ENCODE measurements at regions not wholly inside any gene's neighbourhood (a gene's known extent, or its start where the extent isn't known, plus 50 kb on each side); places are given as distances from the start of the nearest gene placed in this dataset.

DNA sequence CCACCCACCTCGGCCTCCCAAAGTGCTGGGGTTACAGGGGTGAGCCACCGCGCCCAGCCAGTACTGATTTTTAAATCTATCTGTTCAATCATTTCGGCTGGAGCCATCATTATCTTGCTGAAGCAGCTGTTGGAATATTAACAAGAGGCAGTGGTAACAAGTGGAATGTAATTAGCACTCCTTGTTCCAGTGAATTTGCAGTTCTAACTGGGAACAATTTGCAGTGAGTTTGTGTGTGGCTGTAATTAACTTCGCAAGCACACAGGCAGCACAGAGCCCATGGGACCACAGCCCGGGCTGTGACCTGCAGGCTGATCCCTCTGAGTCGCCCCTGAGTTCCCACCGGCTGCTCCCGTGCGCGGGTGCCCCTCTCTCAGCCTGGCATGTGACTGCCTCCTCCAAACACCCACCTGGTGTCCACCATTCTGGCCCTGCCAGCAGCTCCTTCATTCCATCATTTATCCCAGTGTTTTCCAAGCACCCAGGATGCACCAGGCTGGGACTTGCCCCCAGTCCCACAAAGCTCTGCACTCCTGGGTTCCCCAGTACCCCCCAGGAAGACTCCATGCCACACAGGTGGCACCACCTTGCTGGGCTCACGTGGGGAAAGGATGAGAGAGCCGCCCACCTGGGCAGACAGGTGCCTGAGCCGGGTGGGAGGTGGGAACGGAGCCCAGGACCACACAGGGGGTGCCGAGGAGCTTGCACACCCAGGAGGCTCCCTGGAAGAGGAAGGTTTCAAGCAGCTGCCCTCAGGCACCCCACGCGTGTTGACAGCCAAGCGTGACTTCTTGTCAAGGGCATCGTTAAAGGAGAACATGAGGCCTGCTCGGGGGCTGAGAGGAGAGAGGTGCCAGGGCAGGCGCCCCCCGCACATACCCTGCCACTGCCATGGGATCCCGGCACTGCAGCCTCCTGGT, 75.2 kb downstream of the YTHDF1 start:
- ATAC-seq (ENCODE audit: insufficient read depth, low FRiP score), result no peak
- no peak for DNase-seq
- no peak overlapping the region for H3K4me3 ChIP-seq
- no peak overlapping the region for H3K9ac ChIP-seq (ENCODE audit: insufficient read depth in 1 of 2, low read length in 2 of 2)
- no peak overlapping the region for H3K27ac ChIP-seq (ENCODE audit: low read depth in 1 of 2, low read length in 1 of 2)
- no peaks in the 10 kb centered on the region for H3K36me3 ChIP-seq (ENCODE audit: control insufficient read depth in 4 of 4, insufficient read depth in 4 of 4, low read length in 4 of 4)
- H3K4me1 ChIP-seq (ENCODE audit: control insufficient read depth in 5 of 5, insufficient read depth in 5 of 5, low read length in 5 of 5), result no peaks in the 10 kb centered on the region
- TF ChIP-seq, protein P1, sequence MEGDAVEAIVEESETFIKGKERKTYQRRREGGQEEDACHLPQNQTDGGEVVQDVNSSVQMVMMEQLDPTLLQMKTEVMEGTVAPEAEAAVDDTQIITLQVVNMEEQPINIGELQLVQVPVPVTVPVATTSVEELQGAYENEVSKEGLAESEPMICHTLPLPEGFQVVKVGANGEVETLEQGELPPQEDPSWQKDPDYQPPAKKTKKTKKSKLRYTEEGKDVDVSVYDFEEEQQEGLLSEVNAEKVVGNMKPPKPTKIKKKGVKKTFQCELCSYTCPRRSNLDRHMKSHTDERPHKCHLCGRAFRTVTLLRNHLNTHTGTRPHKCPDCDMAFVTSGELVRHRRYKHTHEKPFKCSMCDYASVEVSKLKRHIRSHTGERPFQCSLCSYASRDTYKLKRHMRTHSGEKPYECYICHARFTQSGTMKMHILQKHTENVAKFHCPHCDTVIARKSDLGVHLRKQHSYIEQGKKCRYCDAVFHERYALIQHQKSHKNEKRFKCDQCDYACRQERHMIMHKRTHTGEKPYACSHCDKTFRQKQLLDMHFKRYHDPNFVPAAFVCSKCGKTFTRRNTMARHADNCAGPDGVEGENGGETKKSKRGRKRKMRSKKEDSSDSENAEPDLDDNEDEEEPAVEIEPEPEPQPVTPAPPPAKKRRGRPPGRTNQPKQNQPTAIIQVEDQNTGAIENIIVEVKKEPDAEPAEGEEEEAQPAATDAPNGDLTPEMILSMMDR (IDR thresholded peaks at IDR 0.05; ENCODE audit: control extremely low read depth, extremely low read depth), result no peak
- 80 to 89% methylated on average over 24 of the region's 24 CpGs for WGBS, 2 donors
- peaks cover 0 to 8% (median 0%) of the 10 kb centered on the region in 3 donors for H3K27me3 ChIP-seq (ENCODE audit: control insufficient read depth in 3 of 3, insufficient read depth in 3 of 3, low read length in 2 of 3)
- H3K9me3 ChIP-seq (ENCODE audit: control insufficient read depth in 4 of 4, insufficient read depth in 3 of 4, low read length in 3 of 4), result peaks cover 0 to 2% (median 0%) of the 10 kb centered on the region in 4 donors

DNA sequence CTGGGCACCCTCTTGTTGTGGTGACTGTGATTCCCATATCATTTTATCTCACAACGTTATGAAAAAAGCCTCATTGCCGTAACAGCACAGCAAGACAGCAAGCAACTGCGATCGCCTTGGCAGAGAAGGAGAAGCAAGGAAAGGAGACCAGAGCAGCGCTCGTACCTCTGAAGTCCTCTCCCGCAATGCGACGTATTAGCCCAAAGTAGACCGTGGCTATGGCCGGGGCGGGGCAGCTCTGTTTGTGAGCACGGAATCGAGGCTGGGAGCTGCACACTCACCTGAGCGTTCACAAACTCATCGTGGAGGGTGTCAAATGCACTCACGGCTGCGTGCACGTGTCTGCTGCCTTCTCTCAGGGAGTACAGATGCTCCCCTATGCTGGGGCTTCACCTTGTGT, 76.1 kb downstream of the YTHDF1 start:
- no peak for DNase-seq
- no peak overlapping the region for H3K27ac ChIP-seq (ENCODE audit: low read depth in 1 of 2, low read length in 1 of 2)
- TF ChIP-seq, protein P1 (IDR thresholded peaks at IDR 0.05; ENCODE audit: control extremely low read depth, extremely low read depth), result no peak
- H3K4me3 ChIP-seq, result no peak overlapping the region
- no peaks in the 10 kb centered on the region for H3K4me1 ChIP-seq (ENCODE audit: control insufficient read depth in 5 of 5, insufficient read depth in 5 of 5, low read length in 5 of 5)
- H3K36me3 ChIP-seq (ENCODE audit: control insufficient read depth in 4 of 4, insufficient read depth in 4 of 4, low read length in 4 of 4), result no peaks in the 10 kb centered on the region
- peaks cover 0 to 8% (median 0%) of the 10 kb centered on the region in 3 donors for H3K27me3 ChIP-seq (ENCODE audit: control insufficient read depth in 3 of 3, insufficient read depth in 3 of 3, low read length in 2 of 3)
- H3K9ac ChIP-seq (ENCODE audit: insufficient read depth in 1 of 2, low read length in 2 of 2), result no peak overlapping the region
- H3K9me3 ChIP-seq (ENCODE audit: control insufficient read depth in 4 of 4, insufficient read depth in 3 of 4, low read length in 3 of 4), result peaks cover 0 to 2% (median 0%) of the 10 kb centered on the region in 4 donors
- ATAC-seq (ENCODE audit: insufficient read depth, low FRiP score), result no peak
- WGBS, 2 donors, result 81 to 91% methylated on average over 19 of the region's 19 CpGs

DNA sequence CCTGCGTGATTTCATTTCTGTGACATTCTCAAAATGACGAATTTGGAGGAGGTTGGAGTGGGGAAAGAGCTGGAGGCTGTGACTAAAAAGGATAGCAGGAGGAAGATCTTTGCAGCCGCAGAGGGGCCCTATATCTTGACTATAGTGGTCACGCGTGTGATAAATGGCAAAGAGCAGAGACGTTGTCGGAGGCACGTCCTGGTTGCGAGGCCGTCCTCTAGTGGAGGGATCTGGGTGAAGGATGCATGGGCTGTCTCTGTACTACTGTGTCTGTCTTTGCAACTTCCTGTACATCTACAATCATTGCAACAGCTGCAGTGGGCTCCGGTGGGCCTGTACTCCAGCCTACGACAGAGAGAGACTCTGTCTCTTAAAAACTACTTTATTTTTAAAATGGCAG, 76.6 kb downstream of the YTHDF1 start:
- Histone ChIP-seq H3K27me3 (ENCODE audit: control insufficient read depth in 3 of 3, insufficient read depth in 3 of 3, low read length in 2 of 3) (peaks cover 0 to 8% (median 0%) of the 10 kb centered on the region in 3 donors), H3K9me3 (ENCODE audit: control insufficient read depth in 4 of 4, insufficient read depth in 3 of 4, low read length in 3 of 4) (peaks cover 0 to 2% (median 0%) of the 10 kb centered on the region in 4 donors), H3K27ac (ENCODE audit: low read depth in 1 of 2, low read length in 1 of 2) (no peak overlapping the region), H3K4me3 (no peak overlapping the region), H3K36me3 (ENCODE audit: control insufficient read depth in 4 of 4, insufficient read depth in 4 of 4, low read length in 4 of 4) (no peaks in the 10 kb centered on the region), H3K4me1 (ENCODE audit: control insufficient read depth in 5 of 5, insufficient read depth in 5 of 5, low read length in 5 of 5) (no peaks in the 10 kb centered on the region), H3K9ac (ENCODE audit: insufficient read depth in 1 of 2, low read length in 2 of 2) (no peak overlapping the region)
- 64 to 65% methylated on average over 12 of the region's 12 CpGs for WGBS, 2 donors
- ATAC-seq (ENCODE audit: insufficient read depth, low FRiP score) (no peak), DNase-seq (no peak)
- TF ChIP-seq, protein P1 (IDR thresholded peaks at IDR 0.05; ENCODE audit: control extremely low read depth, extremely low read depth), result no peak
